Esophagus muscularis mucosa (tissue), 4 donors: ENCODE measurements at regions not wholly inside any gene's neighbourhood (a gene's known extent, or its start where the extent isn't known, plus 50 kb on each side); places are given as distances from the start of the nearest gene placed in this dataset.

Experiments used
- DNase-seq: peaks from one replicate; pipeline ENCODE4 v3.0.0-alpha.2; 2017; ENCODE audit errors: extremely low spot score
- H3K27ac ChIP-seq, 4 donors: fragments of 200-600 bp; sonication (generic); replicated peaks in 1 of 4; 1 replicate in 3 of 4; 2 replicates in 1 of 4; pipeline ENCODE4 v1.5.1; 2016 to 2019; ENCODE audit warnings: mild to moderate bottlenecking in 1 of 4
- H3K27me3 ChIP-seq, 4 donors: fragments of 200-600 bp; sonication (generic); one replicate each; pipeline versions ENCODE4 v1.5.1 to v1.6.0; 2016 to 2019
- H3K36me3 ChIP-seq, 4 donors: fragments of 200-600 bp; sonication (generic); one replicate each; pipeline ENCODE4 v1.5.1; 2016 to 2019
- H3K4me1 ChIP-seq, 4 donors: fragments of 200-600 bp; sonication (generic); one replicate each; pipeline ENCODE4 v1.5.1; 2016 to 2019
- H3K4me3 ChIP-seq, 4 donors: fragments of 200-600 bp; sonication (generic); 1 replicate in 2 of 4; 2 replicates in 2 of 4; pipeline ENCODE4 v1.5.1; 2016 to 2019; ENCODE audit warnings: mild to moderate bottlenecking in 4 of 4, moderate library complexity in 1 of 4
- H3K9me3 ChIP-seq, 4 donors: fragments of 200-600 bp; sonication (generic); 1 replicate in 3 of 4; 2 replicates in 1 of 4; pipeline ENCODE4 v1.5.1; 2016 to 2019
- EP300 ChIP-seq: sonication (generic); formaldehyde crosslinking; IDR thresholded peaks from one replicate; pipeline ENCODE4 v1.6.1; 2017; ENCODE audit warnings: antibody characterized with exemption
- POLR2A ChIP-seq: fragments of 450-650 bp; IDR thresholded peaks from one replicate; pipeline ENCODE4 v1.6.1; 2017; ENCODE audit warnings: antibody characterized with exemption, moderate library complexity, mild to moderate bottlenecking, low read depth
- POLR2AphosphoS5 ChIP-seq, 2 donors: sonication (generic); formaldehyde crosslinking; IDR thresholded peaks; one replicate each; pipeline ENCODE4 v1.6.1; 2017; ENCODE audit warnings: antibody characterized with exemption in 2 of 2
- WGBS: methylation state at CpG from one replicate; pipeline ENCODE4 v1.1.5; 2018; 5-methylcytosine and 5-hydroxymethylcytosine counted together
- intact Hi-C: fragments of 100-400 bp; cut with DNase I; formaldehyde crosslinking; loops from one replicate; pipeline ENCODE4 v1.15.1; 2023
- TF ChIP-seq, protein P1 (sequence below), 3 experiments: fragments of 200-600 bp in 2 of 3; fragments of 450-650 bp in 1 of 3; sonication (generic) in 2 of 3; IDR thresholded peaks; one replicate each; pipeline ENCODE4 v1.5.1; 2017 to 2019; ENCODE audit warnings: antibody characterized with exemption in 3 of 3, mild to moderate bottlenecking in 2 of 3, moderate library complexity in 1 of 3

DNA sequence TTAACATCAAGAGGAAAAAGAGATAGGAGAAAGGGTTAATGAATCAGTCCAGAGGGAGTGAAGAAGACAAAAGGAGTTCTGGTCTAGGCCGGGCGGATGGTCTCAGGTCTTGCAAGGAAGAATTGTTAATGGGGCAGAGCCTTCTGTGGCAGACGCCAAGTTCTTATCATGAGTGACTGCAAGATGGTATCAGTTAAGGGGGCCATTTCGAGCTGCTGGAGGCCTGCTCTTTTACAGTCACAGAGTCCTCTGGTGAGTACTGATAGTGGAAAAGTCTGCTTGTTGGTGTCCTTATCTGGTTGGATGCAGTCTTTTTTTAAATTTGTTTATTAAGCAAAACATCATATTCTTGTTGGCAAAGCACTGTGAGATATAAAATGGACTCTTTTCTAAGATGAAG, 590.9 kb upstream of the SGCG start:
- no peaks in the 10 kb centered on the region for H3K27me3 ChIP-seq
- H3K9me3 ChIP-seq: peaks cover 0 to 6% (median 4%) of the 10 kb centered on the region in 4 donors
- intact Hi-C loops: no loop called here
- TF ChIP-seq, protein P1, sequence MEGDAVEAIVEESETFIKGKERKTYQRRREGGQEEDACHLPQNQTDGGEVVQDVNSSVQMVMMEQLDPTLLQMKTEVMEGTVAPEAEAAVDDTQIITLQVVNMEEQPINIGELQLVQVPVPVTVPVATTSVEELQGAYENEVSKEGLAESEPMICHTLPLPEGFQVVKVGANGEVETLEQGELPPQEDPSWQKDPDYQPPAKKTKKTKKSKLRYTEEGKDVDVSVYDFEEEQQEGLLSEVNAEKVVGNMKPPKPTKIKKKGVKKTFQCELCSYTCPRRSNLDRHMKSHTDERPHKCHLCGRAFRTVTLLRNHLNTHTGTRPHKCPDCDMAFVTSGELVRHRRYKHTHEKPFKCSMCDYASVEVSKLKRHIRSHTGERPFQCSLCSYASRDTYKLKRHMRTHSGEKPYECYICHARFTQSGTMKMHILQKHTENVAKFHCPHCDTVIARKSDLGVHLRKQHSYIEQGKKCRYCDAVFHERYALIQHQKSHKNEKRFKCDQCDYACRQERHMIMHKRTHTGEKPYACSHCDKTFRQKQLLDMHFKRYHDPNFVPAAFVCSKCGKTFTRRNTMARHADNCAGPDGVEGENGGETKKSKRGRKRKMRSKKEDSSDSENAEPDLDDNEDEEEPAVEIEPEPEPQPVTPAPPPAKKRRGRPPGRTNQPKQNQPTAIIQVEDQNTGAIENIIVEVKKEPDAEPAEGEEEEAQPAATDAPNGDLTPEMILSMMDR (IDR thresholded peaks at IDR 0.05): no peak
- TF ChIP-seq POLR2AphosphoS5 (IDR thresholded peaks at IDR 0.05) (no peak), EP300 (no peak), POLR2A (no peak)
- no peaks in the 10 kb centered on the region for H3K4me1 ChIP-seq
- 60% methylated on average over 4 of the region's 4 CpGs for WGBS
- DNase-seq: no peak
- no peak overlapping the region for H3K27ac ChIP-seq
- H3K4me3 ChIP-seq: no peak overlapping the region
- no peaks in the 10 kb centered on the region for H3K36me3 ChIP-seq

DNA sequence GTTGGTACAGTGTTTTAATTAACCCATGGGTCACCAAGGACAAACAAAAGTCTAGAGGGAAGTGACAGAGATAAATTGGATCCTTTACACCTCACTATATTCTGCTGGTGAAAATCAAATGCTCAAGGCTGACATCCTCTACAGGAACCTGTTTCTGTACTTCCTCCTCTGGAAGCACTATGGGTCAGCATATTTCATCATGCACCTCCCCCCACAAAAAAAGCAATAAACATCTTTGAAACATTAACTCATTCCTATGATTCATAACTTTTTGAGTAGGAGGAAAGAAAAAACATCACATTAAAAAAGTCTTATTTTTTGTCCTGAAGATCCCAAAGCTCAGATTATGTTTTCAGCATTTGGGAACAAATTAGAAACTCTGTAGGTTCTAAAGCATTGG, 588.3 kb upstream of the SGCG start:
- no peak for DNase-seq
- intact Hi-C loops: no loop called here
- Histone ChIP-seq H3K27ac (no peak overlapping the region), H3K4me1 (no peaks in the 10 kb centered on the region), H3K36me3 (no peaks in the 10 kb centered on the region), H3K4me3 (no peak overlapping the region), H3K9me3 (no peaks in the 10 kb centered on the region), H3K27me3 (no peaks in the 10 kb centered on the region)
- TF ChIP-seq POLR2AphosphoS5 (IDR thresholded peaks at IDR 0.05) (no peak), POLR2A (no peak), EP300 (no peak)
- TF ChIP-seq, protein P1 (IDR thresholded peaks at IDR 0.05): no peak

DNA sequence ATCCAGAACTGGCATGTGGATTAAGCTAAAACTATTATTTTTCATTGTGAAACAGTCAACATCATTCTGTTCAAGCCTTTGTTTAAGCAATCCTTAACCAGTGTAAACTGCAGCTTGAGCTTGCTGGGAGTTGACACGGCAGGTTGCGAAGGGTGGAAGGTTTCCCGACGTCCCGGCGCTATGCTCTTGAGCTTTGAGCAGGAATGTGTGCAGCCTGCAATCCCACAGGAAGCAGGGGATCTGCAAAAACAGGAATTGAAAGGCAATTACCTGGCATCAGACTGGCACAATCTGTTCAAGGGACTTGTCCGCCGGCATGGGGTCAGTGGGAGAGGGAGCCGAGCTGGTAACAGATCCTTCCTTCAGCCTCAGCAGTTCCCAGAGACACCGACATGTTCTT, 586.7 kb upstream of the SGCG start:
- no peaks in the 10 kb centered on the region for H3K27me3 ChIP-seq
- no peak overlapping the region for H3K27ac ChIP-seq
- 63% methylated on average over 10 of the region's 10 CpGs for WGBS
- no peak for DNase-seq
- H3K9me3 ChIP-seq: no peaks in the 10 kb centered on the region
- no peaks in the 10 kb centered on the region for H3K36me3 ChIP-seq
- no peaks in the 10 kb centered on the region for H3K4me1 ChIP-seq
- intact Hi-C loops: no loop called here
- H3K4me3 ChIP-seq: no peak overlapping the region
- no peak for TF ChIP-seq POLR2A
- TF ChIP-seq EP300: no peak
- TF ChIP-seq, protein P1 (IDR thresholded peaks at IDR 0.05): no peak
- no peak for TF ChIP-seq POLR2AphosphoS5 (IDR thresholded peaks at IDR 0.05)

DNA sequence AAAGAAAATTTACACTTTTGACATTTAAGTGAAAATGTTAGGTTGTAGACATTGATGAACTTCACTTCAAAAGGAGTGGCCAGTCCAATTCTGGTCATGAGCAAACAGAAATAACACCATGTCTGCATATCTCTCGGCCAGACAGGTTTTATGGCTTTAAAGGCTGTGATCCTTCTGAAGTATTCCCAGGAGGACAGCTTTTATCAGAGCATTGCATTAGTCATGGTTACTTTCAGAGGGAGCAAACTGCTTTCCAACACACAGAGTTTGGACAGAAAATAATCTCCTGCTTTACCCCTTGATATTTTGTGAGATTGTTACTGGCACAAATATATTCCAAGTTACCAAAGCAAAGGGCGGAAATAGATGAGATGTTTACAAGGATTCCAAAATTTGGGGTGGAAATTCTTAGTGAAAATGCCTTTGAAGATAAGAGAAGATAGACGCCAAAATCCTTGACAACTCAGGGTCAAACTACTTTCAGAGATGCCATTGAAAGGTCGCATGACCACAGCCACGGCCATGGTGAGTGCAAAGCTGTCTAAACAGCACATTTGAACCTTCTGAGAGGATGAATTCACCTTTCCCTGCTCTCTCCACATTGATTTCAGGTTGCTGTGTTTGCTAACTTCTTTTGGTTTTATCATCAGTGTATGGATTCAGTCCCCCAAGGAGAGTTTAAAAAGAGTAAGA, 584.5 kb upstream of the SGCG start:
- Histone ChIP-seq H3K36me3 (no peaks in the 10 kb centered on the region), H3K4me3 (no peak overlapping the region), H3K4me1 (no peaks in the 10 kb centered on the region), H3K27me3 (no peaks in the 10 kb centered on the region), H3K9me3 (no peaks in the 10 kb centered on the region), H3K27ac (no peak overlapping the region)
- TF ChIP-seq, protein P1 (IDR thresholded peaks at IDR 0.05): no peak
- TF ChIP-seq EP300 (no peak), POLR2A (no peak), POLR2AphosphoS5 (IDR thresholded peaks at IDR 0.05) (no peak)
- DNase-seq: no peak
- intact Hi-C loops: no loop called here
- WGBS: 47% methylated on average over 5 of the region's 5 CpGs

DNA sequence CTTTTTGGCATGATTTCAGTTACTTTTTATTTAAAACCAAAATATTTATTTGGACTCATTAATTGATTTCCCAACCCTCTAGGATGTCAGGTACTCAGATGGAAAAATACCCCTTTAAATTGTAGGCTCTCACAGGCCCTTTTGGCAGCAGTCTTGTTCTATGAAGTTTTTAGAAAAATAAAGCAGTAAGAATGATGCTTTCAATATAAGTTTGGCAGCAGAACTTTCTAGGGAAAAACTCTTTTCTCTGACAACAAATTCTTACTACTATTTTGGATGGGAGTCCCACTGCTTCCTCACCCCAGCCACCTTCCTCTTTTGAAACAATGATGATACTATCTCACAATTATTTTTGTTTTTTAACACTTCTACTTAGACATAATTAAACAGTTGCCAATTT, 581.6 kb upstream of the SGCG start:
- Histone ChIP-seq H3K27ac (no peak overlapping the region), H3K36me3 (no peaks in the 10 kb centered on the region), H3K4me3 (no peak overlapping the region), H3K4me1 (no peaks in the 10 kb centered on the region), H3K9me3 (peaks cover 0 to 4% (median 1%) of the 10 kb centered on the region in 4 donors), H3K27me3 (no peaks in the 10 kb centered on the region)
- DNase-seq: no peak
- intact Hi-C loops: no loop called here
- no peak for TF ChIP-seq POLR2AphosphoS5 (IDR thresholded peaks at IDR 0.05)
